ENCODE measurements at regions not wholly inside any gene's neighbourhood (a gene's known extent, or its start where the extent isn't known, plus 50 kb on each side); places are given as distances from the start of the nearest gene placed in this dataset.

DNA sequence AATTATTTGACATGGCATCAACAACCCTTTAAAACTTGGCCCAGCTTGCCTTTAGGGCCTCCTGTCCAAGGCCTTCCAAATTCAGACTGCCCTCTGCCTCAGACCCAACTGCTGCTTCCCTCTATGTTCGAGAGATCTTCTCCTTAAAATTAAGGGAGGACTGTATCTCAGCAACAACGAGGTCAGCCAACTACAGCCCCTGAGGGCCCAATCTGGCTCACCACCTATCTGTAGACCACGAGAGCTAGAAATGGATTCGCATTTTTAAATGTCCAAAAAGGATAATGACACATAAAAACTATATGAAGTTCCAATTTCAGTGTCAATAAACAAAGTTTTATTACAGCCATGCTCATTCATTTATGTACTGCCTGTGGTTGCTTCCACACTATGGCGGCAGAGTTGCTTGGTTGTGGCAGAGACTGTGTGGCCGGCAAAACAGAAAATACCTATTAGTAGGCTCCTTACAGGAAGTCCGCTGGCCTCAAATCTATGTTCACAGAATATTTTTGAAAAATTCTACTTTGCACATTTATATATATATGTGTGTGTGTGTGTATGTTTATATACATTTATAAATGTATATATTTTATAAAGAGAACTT lies 1026.9 kb downstream of the BCL11B start:
- DNase-seq (ENCODE audit: low read depth, low spot score) (no peak), FAIRE-seq (no peak)
- ChIA-PET POLR2A (no interaction called here), CTCF (no interaction called here)
- Histone ChIP-seq H3K4me2 (ENCODE audit: insufficient read depth, low read length) (no peak overlapping the region), H3K4me1 (ENCODE audit: control insufficient read depth, extremely low read depth, insufficient read depth, low read length) (no peaks in the 10 kb centered on the region), H3K9me1 (replicated peaks; ENCODE audit: control insufficient read depth, extremely low read depth, insufficient read depth, low read length) (no peaks in the 10 kb centered on the region), H2AFZ (ENCODE audit: low read depth, low read length) (no peak overlapping the region), H3K9ac (replicated peaks; ENCODE audit: extremely low read depth, insufficient read depth, low read length) (no peak overlapping the region), H4K20me1 (replicated peaks; ENCODE audit: control insufficient read depth, extremely low read depth, insufficient read depth, low read length) (no peaks in the 10 kb centered on the region), H3K4me3 (replicated peaks in 1 of 3; ENCODE audit: insufficient read depth in 1 of 3, low read depth in 1 of 3, low read length in 3 of 3) (no peak overlapping the region), H3K27me3 (ENCODE audit: control insufficient read depth in 2 of 2, insufficient read depth in 2 of 2, low read length in 2 of 2) (no peaks in the 10 kb centered on the region), H3K79me2 (ENCODE audit: control insufficient read depth, insufficient read depth, low read length) (no peaks in the 10 kb centered on the region), H3K9me3 (replicated peaks; ENCODE audit: control insufficient read depth, insufficient read depth, low read length) (peaks cover 4% of the 10 kb centered on the region), H3K36me3 (ENCODE audit: control insufficient read depth in 2 of 2, extremely low read depth in 1 of 2, insufficient read depth in 2 of 2, low read length in 2 of 2) (no peaks in the 10 kb centered on the region), H3K27ac (ENCODE audit: insufficient read depth, low read depth, low read length) (no peak overlapping the region)
- BruUV-seq (replicated peaks) = no TSS peak
- dilution Hi-C loops (cut with MboI; ENCODE audit: extremely low pct_ligation_motif_present, low sequenced_read_pairs) = no loop called here
- intact Hi-C loops (cut with micrococcal nuclease) = no loop called here
- TF ChIP-seq POLR2A (IDR thresholded peaks at IDR 0.05; ENCODE audit: low read depth, low read length) (no peak), FOS (IDR thresholded peaks at IDR 0.05; ENCODE audit: borderline replicate concordance, insufficient read depth, low read length) (no peak), EZH2 (IDR thresholded peaks at IDR 0.05; ENCODE audit: borderline replicate concordance, low read depth, low read length, severe bottlenecking) (no peak), MYC (IDR thresholded peaks at IDR 0.05; ENCODE audit: low read depth, low read length) (no peak), GATA2 (IDR thresholded peaks at IDR 0.05; ENCODE audit: insufficient read depth, insufficient read length, low read depth, low read length) (no peak), JUN (IDR thresholded peaks at IDR 0.05; ENCODE audit: borderline replicate concordance, insufficient read depth, insufficient read length, low read depth) (no peak), POLR2AphosphoS5 (IDR thresholded peaks at IDR 0.05; ENCODE audit: insufficient read depth, low read depth, low read length) (no peak)
- TF ChIP-seq, protein P1, sequence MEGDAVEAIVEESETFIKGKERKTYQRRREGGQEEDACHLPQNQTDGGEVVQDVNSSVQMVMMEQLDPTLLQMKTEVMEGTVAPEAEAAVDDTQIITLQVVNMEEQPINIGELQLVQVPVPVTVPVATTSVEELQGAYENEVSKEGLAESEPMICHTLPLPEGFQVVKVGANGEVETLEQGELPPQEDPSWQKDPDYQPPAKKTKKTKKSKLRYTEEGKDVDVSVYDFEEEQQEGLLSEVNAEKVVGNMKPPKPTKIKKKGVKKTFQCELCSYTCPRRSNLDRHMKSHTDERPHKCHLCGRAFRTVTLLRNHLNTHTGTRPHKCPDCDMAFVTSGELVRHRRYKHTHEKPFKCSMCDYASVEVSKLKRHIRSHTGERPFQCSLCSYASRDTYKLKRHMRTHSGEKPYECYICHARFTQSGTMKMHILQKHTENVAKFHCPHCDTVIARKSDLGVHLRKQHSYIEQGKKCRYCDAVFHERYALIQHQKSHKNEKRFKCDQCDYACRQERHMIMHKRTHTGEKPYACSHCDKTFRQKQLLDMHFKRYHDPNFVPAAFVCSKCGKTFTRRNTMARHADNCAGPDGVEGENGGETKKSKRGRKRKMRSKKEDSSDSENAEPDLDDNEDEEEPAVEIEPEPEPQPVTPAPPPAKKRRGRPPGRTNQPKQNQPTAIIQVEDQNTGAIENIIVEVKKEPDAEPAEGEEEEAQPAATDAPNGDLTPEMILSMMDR (IDR thresholded peaks at IDR 0.05; ENCODE audit: extremely low read depth in 1 of 2, insufficient read depth in 1 of 2, low read depth in 1 of 2, low read length in 2 of 2) = no peak
- TF ChIP-seq, protein P2, sequence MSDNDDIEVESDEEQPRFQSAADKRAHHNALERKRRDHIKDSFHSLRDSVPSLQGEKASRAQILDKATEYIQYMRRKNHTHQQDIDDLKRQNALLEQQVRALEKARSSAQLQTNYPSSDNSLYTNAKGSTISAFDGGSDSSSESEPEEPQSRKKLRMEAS (IDR thresholded peaks at IDR 0.05; ENCODE audit: insufficient read depth, insufficient read length) = no peak
